BLaER1 (cell line): ENCODE measurements at regions not wholly inside any gene's neighbourhood (a gene's known extent, or its start where the extent isn't known, plus 50 kb on each side); places are given as distances from the start of the nearest gene placed in this dataset.

Source experiments
- H3K27ac ChIP-seq: shearing (Covaris generic); formaldehyde crosslinking; 2 replicates; pipeline ENCODE4 v1.8.1; 2022
- H3K27me3 ChIP-seq: shearing (Covaris generic); formaldehyde crosslinking; 2 replicates; pipeline ENCODE4 v1.8.1; 2022
- H3K36me3 ChIP-seq: shearing (Covaris generic); formaldehyde crosslinking; 2 replicates; pipeline ENCODE4 v1.8.1; 2022
- H3K4me1 ChIP-seq: shearing (Covaris generic); formaldehyde crosslinking; 2 replicates; pipeline ENCODE4 v1.8.1; 2022
- H3K4me2 ChIP-seq: shearing (Covaris generic); formaldehyde crosslinking; 2 replicates; pipeline ENCODE4 v1.8.1; 2022
- H3K4me3 ChIP-seq: shearing (Covaris generic); formaldehyde crosslinking; 2 replicates; pipeline ENCODE4 v1.8.1; 2022
- H3K9ac ChIP-seq: shearing (Covaris generic); formaldehyde crosslinking; 2 replicates; pipeline ENCODE4 v1.8.1; 2022
- H3K9me3 ChIP-seq: shearing (Covaris generic); formaldehyde crosslinking; 2 replicates; pipeline ENCODE4 v1.8.1; 2022
- H4K20me1 ChIP-seq: shearing (Covaris generic); formaldehyde crosslinking; 2 replicates; pipeline ENCODE4 v1.8.1; 2022
- Cebpa-rat ChIP-seq: shearing (Covaris generic); IDR thresholded peaks from 2 replicates; pipeline ENCODE4 v1.8.1; 2022

DNA sequence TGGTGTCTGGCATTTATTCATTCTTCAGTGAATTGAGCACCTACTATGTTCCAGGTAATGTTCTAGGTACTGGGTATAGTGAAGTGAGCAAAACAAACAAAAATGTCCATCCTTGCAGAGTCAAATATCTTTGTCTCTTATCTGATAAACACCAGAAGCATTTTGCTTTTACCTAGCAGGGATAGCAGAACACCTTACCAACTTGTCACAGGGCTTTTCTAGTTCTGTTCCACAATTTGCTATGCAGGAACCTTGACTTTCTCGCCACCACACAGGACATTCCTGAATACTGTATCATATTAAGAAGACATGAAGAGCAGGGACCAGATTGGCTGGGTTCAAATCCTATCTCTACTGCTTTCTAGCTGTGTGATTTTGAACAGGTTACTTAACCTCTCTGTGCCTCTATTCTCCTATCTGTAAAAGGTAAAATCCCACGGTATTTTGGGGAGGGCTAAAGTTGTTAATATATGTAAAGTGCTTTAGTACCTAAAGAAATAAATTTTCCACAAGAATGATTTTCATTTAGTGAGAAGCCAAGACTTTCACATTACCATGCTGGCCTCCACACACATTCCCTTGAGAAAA lies 214.5 kb upstream of the S100G start:
- Histone ChIP-seq H3K4me2 (no peak overlapping the region), H3K27ac (no peak overlapping the region), H3K4me3 (no peak overlapping the region), H4K20me1 (no peaks in the 10 kb centered on the region; the same call in 1 of the 2 replicates), H3K36me3 (no peaks in the 10 kb centered on the region), H3K27me3 (peaks cover 70% of the 10 kb centered on the region), H3K4me1 (no peaks in the 10 kb centered on the region), H3K9me3 (no peaks in the 10 kb centered on the region), H3K9ac (no peak overlapping the region)
- TF ChIP-seq Cebpa-rat, result no peak

DNA sequence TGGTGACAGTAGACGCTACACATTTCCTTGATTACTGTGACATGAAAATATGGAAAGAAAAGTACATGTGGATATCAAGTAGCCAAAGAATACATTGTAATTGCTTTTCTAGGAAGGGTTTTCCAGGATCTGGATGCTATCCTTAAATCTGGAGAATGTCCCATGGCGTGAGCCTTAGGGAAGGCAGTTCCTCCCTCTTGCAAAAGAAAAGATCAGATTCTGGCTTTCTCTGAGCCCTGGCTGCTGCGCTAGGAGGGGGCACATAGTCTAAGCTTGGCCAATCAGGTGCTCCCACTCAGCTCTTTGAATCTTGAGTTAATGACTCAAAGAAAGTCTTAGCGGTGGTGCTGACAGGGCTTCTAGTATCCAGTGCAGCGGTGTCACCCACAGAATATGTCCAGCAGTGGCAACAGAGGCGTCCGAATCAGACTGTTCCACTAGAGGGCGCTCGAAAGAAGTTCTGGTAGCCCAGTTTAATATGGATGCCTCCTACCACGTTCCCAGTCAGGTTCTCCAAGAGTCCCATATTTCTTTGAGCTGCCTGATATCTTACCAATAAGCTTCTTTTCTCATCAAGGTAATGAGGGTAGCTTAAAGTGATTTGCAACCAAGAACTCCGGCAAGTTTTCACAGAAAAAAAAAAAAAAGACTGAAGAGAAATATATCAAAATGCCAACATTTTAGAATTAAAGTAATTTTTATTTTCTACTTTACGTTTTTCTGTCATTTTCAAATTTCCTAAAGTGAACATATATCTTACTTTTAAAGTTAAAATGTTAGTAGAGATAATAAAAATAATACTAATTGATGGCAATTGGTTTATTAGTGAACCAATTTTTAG lies 213.4 kb upstream of the S100G start:
- H3K4me2 ChIP-seq, result no peak overlapping the region
- no peaks in the 10 kb centered on the region; the same call in 1 of the 2 replicates for H4K20me1 ChIP-seq
- H3K9ac ChIP-seq, result no peak overlapping the region
- no peak for TF ChIP-seq Cebpa-rat
- no peak overlapping the region for H3K27ac ChIP-seq
- H3K9me3 ChIP-seq, result no peaks in the 10 kb centered on the region
- no peak overlapping the region for H3K4me3 ChIP-seq
- peaks cover 64% of the 10 kb centered on the region for H3K27me3 ChIP-seq
- H3K36me3 ChIP-seq, result no peaks in the 10 kb centered on the region
- no peaks in the 10 kb centered on the region for H3K4me1 ChIP-seq

DNA sequence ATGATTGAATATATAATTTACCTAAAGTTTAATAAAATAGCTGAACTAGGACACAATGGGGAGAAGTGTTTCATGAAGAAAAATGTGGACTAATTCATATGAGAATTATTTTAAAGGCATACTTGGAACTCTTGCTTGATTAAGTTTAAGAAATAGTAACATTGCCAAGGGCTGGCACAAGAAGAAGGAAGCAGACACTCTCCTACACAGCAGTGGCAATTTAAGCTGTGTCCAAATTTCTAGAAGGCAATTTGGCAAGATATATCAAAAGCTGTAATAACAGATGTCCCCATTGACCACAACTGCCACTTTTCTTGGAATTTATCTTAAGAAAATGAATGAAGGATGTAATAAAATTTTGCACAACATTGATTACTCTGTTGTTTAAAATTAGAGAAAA lies 209.5 kb upstream of the S100G start:
- no peak for TF ChIP-seq Cebpa-rat
- Histone ChIP-seq H3K36me3 (no peaks in the 10 kb centered on the region), H3K9me3 (no peaks in the 10 kb centered on the region), H4K20me1 (no peaks in the 10 kb centered on the region; the same call in 1 of the 2 replicates), H3K9ac (no peak overlapping the region), H3K27me3 (peaks cover 32% of the 10 kb centered on the region), H3K4me3 (no peak overlapping the region), H3K4me1 (no peaks in the 10 kb centered on the region), H3K27ac (no peak overlapping the region), H3K4me2 (no peak overlapping the region)

DNA sequence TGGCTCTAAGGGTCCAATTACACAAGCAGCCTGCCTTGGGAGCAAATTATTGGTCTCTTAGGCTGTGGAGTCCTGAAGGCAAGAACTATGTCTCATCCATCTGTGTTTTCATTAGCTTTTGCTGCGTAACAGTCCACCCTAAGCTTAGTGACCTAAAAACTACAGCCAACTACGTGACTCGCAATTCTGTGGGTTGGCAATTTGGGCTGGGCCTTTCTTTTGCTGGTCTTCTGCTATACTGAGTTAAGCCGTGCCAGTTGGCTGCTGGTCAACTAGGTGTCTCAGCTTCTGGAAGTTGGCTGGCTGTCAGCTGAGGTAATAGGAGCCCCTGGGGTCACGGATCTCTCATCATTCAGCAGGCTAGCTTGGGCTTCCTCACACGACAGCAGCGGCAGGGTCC lies 205.6 kb upstream of the S100G start:
- no peak overlapping the region for H3K9ac ChIP-seq
- H3K4me1 ChIP-seq, result no peaks in the 10 kb centered on the region
- H4K20me1 ChIP-seq, result no peaks in the 10 kb centered on the region; the same call in 1 of the 2 replicates
- H3K4me2 ChIP-seq, result no peak overlapping the region
- H3K36me3 ChIP-seq, result no peaks in the 10 kb centered on the region
- no peak overlapping the region for H3K27ac ChIP-seq
- no peaks in the 10 kb centered on the region for H3K9me3 ChIP-seq
- no peak for TF ChIP-seq Cebpa-rat
- H3K27me3 ChIP-seq, result peaks cover 37% of the 10 kb centered on the region; the same call in 1 of the 2 replicates
- no peak overlapping the region for H3K4me3 ChIP-seq

DNA sequence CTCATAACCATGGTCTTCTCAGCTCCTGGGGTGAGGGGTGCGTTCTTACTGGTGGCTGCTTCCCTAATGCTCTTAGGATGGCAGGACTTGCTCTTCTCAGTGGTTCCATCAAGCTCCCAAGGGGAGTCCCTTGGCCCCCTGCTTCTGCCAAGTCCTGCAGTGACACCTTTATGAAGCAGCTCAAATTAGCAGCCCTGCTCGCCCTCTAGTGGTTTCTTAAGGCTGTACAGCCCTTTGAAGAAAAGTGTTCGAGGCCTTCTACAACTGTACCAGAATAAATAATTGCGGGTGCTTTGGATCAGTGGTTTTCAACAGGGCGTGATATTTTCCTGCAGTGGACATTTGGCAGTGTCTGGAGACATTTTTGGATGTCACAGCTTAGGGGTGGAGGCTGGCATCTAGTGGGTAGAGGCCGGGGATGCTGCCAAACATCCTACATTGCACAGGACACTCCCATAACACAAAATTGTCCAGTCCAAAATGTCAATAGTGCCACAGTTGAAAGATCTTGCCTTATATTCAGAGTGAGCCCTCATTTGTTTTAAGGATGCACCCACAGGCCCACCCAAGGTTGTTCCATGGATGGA lies 204.7 kb upstream of the S100G start:
- TF ChIP-seq Cebpa-rat, result no peak
- Histone ChIP-seq H3K9ac (no peak overlapping the region), H3K36me3 (no peaks in the 10 kb centered on the region), H4K20me1 (no peaks in the 10 kb centered on the region; the same call in 1 of the 2 replicates), H3K9me3 (no peaks in the 10 kb centered on the region), H3K4me3 (no peak overlapping the region), H3K4me2 (no peak overlapping the region), H3K27ac (no peak overlapping the region), H3K4me1 (no peaks in the 10 kb centered on the region), H3K27me3 (peaks cover 46% of the 10 kb centered on the region)

DNA sequence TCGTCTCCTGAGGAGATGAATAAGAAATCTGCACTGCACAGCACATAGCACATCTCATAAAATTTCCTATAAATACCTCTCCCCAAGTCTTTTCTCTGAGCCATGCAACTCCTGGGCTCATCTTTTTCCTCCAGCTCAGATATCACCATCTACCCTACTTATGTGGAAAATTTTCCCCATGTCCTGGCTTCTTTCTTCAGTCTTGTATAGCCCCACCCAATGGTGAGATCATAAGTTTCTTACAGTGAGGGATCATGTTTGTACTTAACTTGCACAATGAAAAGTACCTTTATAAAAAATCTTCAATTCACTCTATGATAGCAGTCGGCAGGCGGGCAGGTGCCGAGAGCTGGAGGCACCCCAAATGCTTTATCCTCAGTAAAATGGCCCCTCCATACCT lies 198.6 kb upstream of the S100G start:
- H3K9ac ChIP-seq, result no peak overlapping the region

DNA sequence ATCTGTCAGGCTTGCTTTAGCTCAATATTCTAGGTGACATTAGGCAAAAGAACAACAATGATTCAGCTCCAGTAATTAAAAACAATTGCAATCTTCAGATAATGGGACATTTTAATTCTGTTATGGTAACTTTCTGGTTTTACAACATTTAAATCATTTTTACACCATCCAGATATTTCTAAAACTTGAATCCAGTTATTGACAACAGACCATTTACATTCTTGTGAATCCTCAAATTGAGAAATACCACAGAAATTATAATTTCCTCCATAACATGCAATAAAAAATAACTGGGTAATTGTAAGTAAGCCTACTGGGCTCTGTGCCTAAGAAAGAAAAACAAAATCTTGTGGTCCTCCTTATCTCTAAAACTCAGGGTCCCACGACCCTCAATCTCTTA lies 195.0 kb upstream of the S100G start:
- Histone ChIP-seq H3K27me3 (peaks cover 75% of the 10 kb centered on the region), H3K9me3 (no peaks in the 10 kb centered on the region), H4K20me1 (no peaks in the 10 kb centered on the region), H3K27ac (no peak overlapping the region), H3K4me2 (no peak overlapping the region), H3K4me1 (no peaks in the 10 kb centered on the region), H3K9ac (no peak overlapping the region), H3K4me3 (no peak overlapping the region), H3K36me3 (no peaks in the 10 kb centered on the region)
- no peak for TF ChIP-seq Cebpa-rat

More for the DNA sequence above, 198.6 kb upstream of the S100G start:
- no peaks in the 10 kb centered on the region for H3K36me3 ChIP-seq
- H3K9me3 ChIP-seq, result no peaks in the 10 kb centered on the region
- H3K4me3 ChIP-seq, result no peak overlapping the region
- no peaks in the 10 kb centered on the region; the same call in 1 of the 2 replicates for H4K20me1 ChIP-seq
- no peak for TF ChIP-seq Cebpa-rat
- no peak overlapping the region for H3K27ac ChIP-seq
- H3K4me1 ChIP-seq, result no peaks in the 10 kb centered on the region
- peaks cover 81% of the 10 kb centered on the region for H3K27me3 ChIP-seq
- H3K4me2 ChIP-seq, result no peak overlapping the region

DNA sequence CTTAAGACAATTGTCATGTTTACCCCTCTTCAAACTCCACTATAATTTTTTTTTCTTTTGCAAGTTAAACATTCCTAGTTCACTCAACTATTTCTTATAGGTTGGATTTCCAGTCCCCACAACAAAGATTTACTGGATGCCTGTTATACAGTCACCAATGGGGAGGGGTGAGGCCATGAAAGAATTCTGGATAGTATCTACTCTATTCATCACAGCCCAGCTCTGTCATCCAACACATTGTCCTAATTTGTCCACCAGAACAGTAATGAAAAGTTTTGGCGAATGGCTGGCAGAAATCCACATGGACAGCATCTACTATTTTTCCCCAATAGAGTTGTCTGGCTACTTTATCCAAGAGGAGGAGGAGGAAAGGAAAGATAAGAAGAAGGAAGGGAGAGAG lies 192.7 kb upstream of the S100G start:
- no peaks in the 10 kb centered on the region for H4K20me1 ChIP-seq
- no peaks in the 10 kb centered on the region for H3K36me3 ChIP-seq
- H3K9me3 ChIP-seq, result no peaks in the 10 kb centered on the region
- no peak for TF ChIP-seq Cebpa-rat
- H3K27ac ChIP-seq, result no peak overlapping the region
- no peak overlapping the region for H3K4me2 ChIP-seq
- H3K27me3 ChIP-seq, result peaks cover 74% of the 10 kb centered on the region
- H3K9ac ChIP-seq, result no peak overlapping the region
- no peaks in the 10 kb centered on the region for H3K4me1 ChIP-seq
- no peak overlapping the region for H3K4me3 ChIP-seq

DNA sequence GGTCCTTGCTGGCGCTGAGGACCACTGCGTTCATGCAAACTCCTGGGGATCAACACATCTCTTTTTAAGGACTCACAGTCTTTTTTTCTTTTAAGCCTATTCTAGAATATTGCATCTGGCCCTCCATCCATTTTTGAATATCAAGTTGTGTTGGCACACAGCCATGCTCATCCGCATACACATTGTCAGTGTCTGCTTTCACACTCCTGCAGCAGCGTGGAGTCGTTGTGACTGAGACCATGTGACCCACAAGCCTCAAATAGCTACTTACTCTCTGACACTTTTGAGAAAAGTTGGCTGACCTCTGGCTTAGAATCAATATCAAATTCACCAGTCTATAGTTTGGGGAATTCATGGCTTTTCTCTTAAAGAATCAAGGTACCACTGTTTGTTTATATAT lies 191.8 kb upstream of the S100G start:
- peaks cover 74% of the 10 kb centered on the region for H3K27me3 ChIP-seq
- H3K27ac ChIP-seq, result no peak overlapping the region
- no peaks in the 10 kb centered on the region for H3K4me1 ChIP-seq
- H3K36me3 ChIP-seq, result no peaks in the 10 kb centered on the region
- no peaks in the 10 kb centered on the region for H3K9me3 ChIP-seq
- H4K20me1 ChIP-seq, result no peaks in the 10 kb centered on the region
- H3K4me2 ChIP-seq, result no peak overlapping the region
- H3K4me3 ChIP-seq, result no peak overlapping the region
- no peak overlapping the region for H3K9ac ChIP-seq
- no peak for TF ChIP-seq Cebpa-rat

DNA sequence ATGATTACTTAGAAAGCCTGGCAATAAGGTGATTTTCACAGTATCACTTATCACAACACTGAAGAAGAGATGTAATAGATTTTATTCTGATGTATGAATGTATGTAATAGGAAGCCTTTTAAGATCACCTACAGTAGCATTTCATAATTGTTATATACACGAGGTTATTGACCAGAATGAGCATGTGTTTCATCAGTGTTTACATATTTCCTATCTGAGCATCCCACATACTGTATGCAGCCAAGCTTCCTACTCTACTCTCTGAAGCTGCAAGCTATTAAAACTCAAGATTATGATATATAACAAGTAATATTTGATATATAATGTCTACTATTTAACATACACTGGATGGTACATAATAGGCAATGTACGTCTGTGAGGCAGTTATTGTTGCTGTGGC lies 190.9 kb upstream of the S100G start:
- Histone ChIP-seq H4K20me1 (no peaks in the 10 kb centered on the region), H3K4me2 (no peak overlapping the region), H3K9ac (no peak overlapping the region), H3K27me3 (peaks cover 74% of the 10 kb centered on the region), H3K9me3 (no peaks in the 10 kb centered on the region), H3K4me1 (no peaks in the 10 kb centered on the region), H3K36me3 (no peaks in the 10 kb centered on the region), H3K27ac (no peak overlapping the region), H3K4me3 (no peak overlapping the region)
- no peak for TF ChIP-seq Cebpa-rat
